Sigmoid colon (tissue), 6 donors: ENCODE measurements at regions not wholly inside any gene's neighbourhood (a gene's known extent, or its start where the extent isn't known, plus 50 kb on each side); places are given as distances from the start of the nearest gene placed in this dataset.

Source experiments
- DNase-seq: peaks from one replicate; pipeline ENCODE4 v3.0.0-alpha.2; 2019
- H3K27ac ChIP-seq, 4 donors: fragments of 200-600 bp; sonication (generic); one replicate each; pipeline ENCODE4 v1.5.1; 2016 to 2019; ENCODE audit warnings: mild to moderate bottlenecking in 1 of 4
- H3K27me3 ChIP-seq, 3 donors: fragments of 200-600 bp; sonication (generic); one replicate each; pipeline ENCODE4 v1.5.1; 2019; ENCODE audit warnings: mild to moderate bottlenecking in 1 of 3
- H3K36me3 ChIP-seq, 4 donors: fragments of 200-600 bp; sonication (generic); one replicate each; pipeline ENCODE4 v1.5.1; 2016 to 2019
- H3K4me1 ChIP-seq, 4 donors: fragments of 200-600 bp; sonication (generic); one replicate each; pipeline ENCODE4 v1.5.1; 2017 to 2019
- H3K4me3 ChIP-seq, 4 donors: fragments of 200-600 bp; sonication (generic); one replicate each; pipeline ENCODE4 v1.5.1; 2017 to 2019; ENCODE audit warnings: mild to moderate bottlenecking in 2 of 4, moderate library complexity in 1 of 4
- H3K9me3 ChIP-seq, 4 donors: fragments of 200-600 bp in 3 of 4; sonication (generic) in 3 of 4; one replicate each; pipeline versions ENCODE4 v1.5.1 to v1.6.1; 2013 to 2019
- CTCF ChIP-seq, 4 experiments: fragments of 450-650 bp in 3 of 4; fragments of 200-600 bp in 1 of 4; IDR thresholded peaks; one replicate each; pipeline ENCODE4 v1.5.1; 2016 to 2019; ENCODE audit warnings: antibody characterized with exemption in 4 of 4, mild to moderate bottlenecking in 3 of 4, moderate library complexity in 2 of 4
- EP300 ChIP-seq, 4 donors: sonication (generic); formaldehyde crosslinking; IDR thresholded peaks; one replicate each; pipeline ENCODE4 v1.6.1; 2017; ENCODE audit warnings: antibody characterized with exemption in 4 of 4
- POLR2A ChIP-seq, 2 donors: fragments of 450-650 bp; IDR thresholded peaks; one replicate each; pipeline ENCODE4 v1.6.1; 2016; ENCODE audit warnings: antibody characterized with exemption in 2 of 2, mild to moderate bottlenecking in 2 of 2, moderate library complexity in 2 of 2
- POLR2AphosphoS5 ChIP-seq, 4 donors: sonication (generic); formaldehyde crosslinking; IDR thresholded peaks; one replicate each; pipeline ENCODE4 v1.6.1; 2017; ENCODE audit warnings: antibody characterized with exemption in 4 of 4
- WGBS, 2 donors: extraction: QIAGEN DNeasy Blood & Tissue Kit; methylation state at CpG; one replicate each; pipeline ENCODE4 v1.1.7; 2013; 5-methylcytosine and 5-hydroxymethylcytosine counted together
- intact Hi-C: fragments of 100-400 bp; cut with DNase I; formaldehyde crosslinking; loops from one replicate; pipeline ENCODE4 v1.15.1; 2023
- donor health status: healthy with polysubstance abuse.
- donor health status: healthy.

GRCh38 chr18:51821610-51822009, 518.4 kb upstream of the DCC start:
- intact Hi-C loops: no loop called here
- 75 to 81% methylated on average over 1 of the region's 1 CpG for WGBS, 2 donors
- DNase-seq: no peak
- no peaks in the 10 kb centered on the region for H3K4me1 ChIP-seq
- TF ChIP-seq EP300 (IDR thresholded peaks at IDR 0.05): no peak
- TF ChIP-seq POLR2AphosphoS5 (IDR thresholded peaks at IDR 0.05): no peak
- TF ChIP-seq CTCF (IDR thresholded peaks at IDR 0.05): no peak
- TF ChIP-seq POLR2A (IDR thresholded peaks at IDR 0.05): no peak
- no peaks in the 10 kb centered on the region for H3K36me3 ChIP-seq
- H3K27me3 ChIP-seq: no peaks in the 10 kb centered on the region
- no peak overlapping the region for H3K4me3 ChIP-seq
- H3K9me3 ChIP-seq: no peaks in the 10 kb centered on the region
- no peak overlapping the region for H3K27ac ChIP-seq

GRCh38 chr18:51824746-51825145, 515.3 kb upstream of the DCC start:
- Histone ChIP-seq H3K4me3 (no peak overlapping the region), H3K36me3 (no peaks in the 10 kb centered on the region), H3K27me3 (no peaks in the 10 kb centered on the region), H3K27ac (no peak overlapping the region), H3K9me3 (no peaks in the 10 kb centered on the region), H3K4me1 (no peaks in the 10 kb centered on the region)
- intact Hi-C loops: no loop called here
- no peak for TF ChIP-seq CTCF (IDR thresholded peaks at IDR 0.05)
- no peak for TF ChIP-seq EP300 (IDR thresholded peaks at IDR 0.05)
- TF ChIP-seq POLR2AphosphoS5 (IDR thresholded peaks at IDR 0.05): no peak
- TF ChIP-seq POLR2A (IDR thresholded peaks at IDR 0.05): no peak
- WGBS, 2 donors: 43 to 50% methylated on average over 2 of the region's 2 CpGs
- no peak for DNase-seq

GRCh38 chr18:51833850-51834249, 506.1 kb upstream of the DCC start:
- H3K4me3 ChIP-seq: no peak overlapping the region
- DNase-seq: no peak
- TF ChIP-seq POLR2A (IDR thresholded peaks at IDR 0.05) (no peak), EP300 (IDR thresholded peaks at IDR 0.05) (no peak), CTCF (IDR thresholded peaks at IDR 0.05) (no peak), POLR2AphosphoS5 (IDR thresholded peaks at IDR 0.05) (no peak)
- no peaks in the 10 kb centered on the region for H3K4me1 ChIP-seq
- no peaks in the 10 kb centered on the region for H3K27me3 ChIP-seq
- intact Hi-C loops: no loop called here
- no peak overlapping the region for H3K27ac ChIP-seq
- H3K36me3 ChIP-seq: no peaks in the 10 kb centered on the region
- H3K9me3 ChIP-seq: peaks cover 0 to 2% (median 0%) of the 10 kb centered on the region in 4 donors
- 66 to 69% methylated on average over 6 of the region's 6 CpGs for WGBS, 2 donors

- intact Hi-C loops: no loop called here
- 89 to 92% methylated on average over 2 of the region's 2 CpGs for WGBS, 2 donors
- no peaks in the 10 kb centered on the region for H3K27me3 ChIP-seq
- DNase-seq: no peak
- H3K4me1 ChIP-seq: no peaks in the 10 kb centered on the region
- no peaks in the 10 kb centered on the region for H3K9me3 ChIP-seq
- no peak overlapping the region for H3K27ac ChIP-seq
- no peaks in the 10 kb centered on the region for H3K36me3 ChIP-seq
- no peak overlapping the region for H3K4me3 ChIP-seq
- no peak for TF ChIP-seq POLR2A (IDR thresholded peaks at IDR 0.05)
- no peak for TF ChIP-seq CTCF (IDR thresholded peaks at IDR 0.05)
- TF ChIP-seq EP300 (IDR thresholded peaks at IDR 0.05): no peak
- TF ChIP-seq POLR2AphosphoS5 (IDR thresholded peaks at IDR 0.05): no peak
Observed at GRCh38 chr18:51848702-51849101, 491.3 kb upstream of the DCC start.

- no peak for DNase-seq
- H3K4me1 ChIP-seq: no peaks in the 10 kb centered on the region
- intact Hi-C loops: no loop called here
- no peaks in the 10 kb centered on the region for H3K9me3 ChIP-seq
- no peaks in the 10 kb centered on the region for H3K27me3 ChIP-seq
- no peaks in the 10 kb centered on the region for H3K36me3 ChIP-seq
- no peak overlapping the region for H3K4me3 ChIP-seq
- no peak overlapping the region for H3K27ac ChIP-seq
- no peak for TF ChIP-seq EP300 (IDR thresholded peaks at IDR 0.05)
- no peak for TF ChIP-seq POLR2AphosphoS5 (IDR thresholded peaks at IDR 0.05)
- no peak for TF ChIP-seq POLR2A (IDR thresholded peaks at IDR 0.05)
- no peak for TF ChIP-seq CTCF (IDR thresholded peaks at IDR 0.05)
Observed at GRCh38 chr18:51852681-51853080, 487.3 kb upstream of the DCC start.
